ENCODE measurements at regions not wholly inside any gene's neighbourhood (a gene's known extent, or its start where the extent isn't known, plus 50 kb on each side); places are given as distances from the start of the nearest gene placed in this dataset.

DNA sequence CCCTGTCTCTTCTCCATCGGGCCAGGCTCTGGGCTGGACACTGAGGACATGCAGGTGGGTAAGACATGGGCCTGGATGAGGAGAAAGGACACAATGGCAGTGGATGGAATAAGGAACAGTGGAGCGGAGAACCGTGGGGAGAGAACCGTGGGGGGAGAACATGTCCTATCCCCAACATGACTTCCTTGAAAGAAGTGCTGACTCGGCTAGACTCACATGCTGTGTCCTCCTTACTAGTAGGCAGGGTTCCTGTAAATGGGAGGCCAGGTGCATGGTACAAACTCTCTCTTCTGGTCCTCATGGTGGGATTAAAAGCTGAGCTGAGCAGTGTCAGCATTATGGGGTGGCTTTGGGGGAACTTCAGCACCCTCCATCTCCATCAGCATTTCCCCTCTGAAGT lies 137.4 kb upstream of the CSF3R start:
- TF ChIP-seq, protein P1, sequence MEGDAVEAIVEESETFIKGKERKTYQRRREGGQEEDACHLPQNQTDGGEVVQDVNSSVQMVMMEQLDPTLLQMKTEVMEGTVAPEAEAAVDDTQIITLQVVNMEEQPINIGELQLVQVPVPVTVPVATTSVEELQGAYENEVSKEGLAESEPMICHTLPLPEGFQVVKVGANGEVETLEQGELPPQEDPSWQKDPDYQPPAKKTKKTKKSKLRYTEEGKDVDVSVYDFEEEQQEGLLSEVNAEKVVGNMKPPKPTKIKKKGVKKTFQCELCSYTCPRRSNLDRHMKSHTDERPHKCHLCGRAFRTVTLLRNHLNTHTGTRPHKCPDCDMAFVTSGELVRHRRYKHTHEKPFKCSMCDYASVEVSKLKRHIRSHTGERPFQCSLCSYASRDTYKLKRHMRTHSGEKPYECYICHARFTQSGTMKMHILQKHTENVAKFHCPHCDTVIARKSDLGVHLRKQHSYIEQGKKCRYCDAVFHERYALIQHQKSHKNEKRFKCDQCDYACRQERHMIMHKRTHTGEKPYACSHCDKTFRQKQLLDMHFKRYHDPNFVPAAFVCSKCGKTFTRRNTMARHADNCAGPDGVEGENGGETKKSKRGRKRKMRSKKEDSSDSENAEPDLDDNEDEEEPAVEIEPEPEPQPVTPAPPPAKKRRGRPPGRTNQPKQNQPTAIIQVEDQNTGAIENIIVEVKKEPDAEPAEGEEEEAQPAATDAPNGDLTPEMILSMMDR (IDR thresholded peaks at IDR 0.05 in 4 of 5, conservative IDR thresholded peaks at IDR 0.05 in 1 of 5): no peak
- no peak for TF ChIP-seq POLR2A (IDR thresholded peaks at IDR 0.05)

All from gastrocnemius medialis (tissue), 4 donors.